Smooth muscle cell (in vitro differentiated cells): ENCODE measurements at regions not wholly inside any gene's neighbourhood (a gene's known extent, or its start where the extent isn't known, plus 50 kb on each side); places are given as distances from the start of the nearest gene placed in this dataset.

Experiments used
- DNase-seq: peaks from one replicate; lab custom pipeline; 2025; ENCODE audit not compliant: unreplicated experiment; lab: John Stamatoyannopoulos, UW
- H2AFZ ChIP-seq: fragments of 200-600 bp; sonication (generic); 2 replicates; pipeline ENCODE4 v1.6.0; 2016; ENCODE audit warnings: antibody characterized with exemption, low read depth, mild to moderate bottlenecking
- H3F3A ChIP-seq: fragments of 200-600 bp; sonication (generic); 2 replicates; pipeline ENCODE4 v1.6.0; 2017; ENCODE audit warnings: antibody characterized with exemption, low read depth
- H3K27ac ChIP-seq: fragments of 200-600 bp; sonication (generic); 2 replicates; pipeline ENCODE4 v1.5.1; 2016; ENCODE audit warnings: low read depth, mild to moderate bottlenecking
- H3K27me3 ChIP-seq: fragments of 200-600 bp; sonication (generic); 2 replicates; pipeline ENCODE4 v1.6.1; 2016; ENCODE audit warnings: low read depth, mild to moderate bottlenecking
- H3K36me3 ChIP-seq: fragments of 200-600 bp; sonication (generic); 2 replicates; pipeline ENCODE4 v1.5.1; 2016; ENCODE audit warnings: low read depth
- H3K4me1 ChIP-seq: fragments of 200-600 bp; sonication (generic); 2 replicates; pipeline ENCODE4 v1.5.1; 2016; ENCODE audit warnings: low read depth
- H3K4me2 ChIP-seq: fragments of 200-600 bp; sonication (generic); 2 replicates; pipeline ENCODE4 v1.6.0; 2016; ENCODE audit warnings: mild to moderate bottlenecking
- H3K4me3 ChIP-seq: fragments of 200-600 bp; sonication (generic); 2 replicates; pipeline ENCODE4 v1.5.1; 2016; ENCODE audit warnings: mild to moderate bottlenecking
- H3K79me2 ChIP-seq: fragments of 200-600 bp; sonication (generic); 2 replicates; pipeline ENCODE4 v1.6.0; 2016; ENCODE audit warnings: low read depth, mild to moderate bottlenecking
- H3K9ac ChIP-seq: fragments of 200-600 bp; sonication (generic); 2 replicates; pipeline ENCODE4 v1.6.0; 2016; ENCODE audit warnings: low read depth
- H3K9me3 ChIP-seq: fragments of 200-600 bp; sonication (generic); replicated peaks from 2 replicates; pipeline ENCODE4 v1.5.1; 2016; ENCODE audit warnings: low read depth
- H4K20me1 ChIP-seq: fragments of 200-600 bp; sonication (generic); 2 replicates; pipeline ENCODE4 v1.6.0; 2016; ENCODE audit warnings: low read depth
- WGBS: methylation state at CpG from one replicate; pipeline ENCODE4 v1.1.7; 2016; ENCODE audit warnings: low lambda C conversion rate; 5-methylcytosine and 5-hydroxymethylcytosine counted together
- TF ChIP-seq, protein P1 (sequence below): fragments of 200-600 bp; sonication (generic); IDR thresholded peaks from 2 replicates; pipeline ENCODE4 v1.5.1; 2017; ENCODE audit warnings: borderline replicate concordance, mild to moderate bottlenecking, antibody characterized with exemption; ENCODE audit not compliant: insufficient read depth, poor library complexity, severe bottlenecking

DNA sequence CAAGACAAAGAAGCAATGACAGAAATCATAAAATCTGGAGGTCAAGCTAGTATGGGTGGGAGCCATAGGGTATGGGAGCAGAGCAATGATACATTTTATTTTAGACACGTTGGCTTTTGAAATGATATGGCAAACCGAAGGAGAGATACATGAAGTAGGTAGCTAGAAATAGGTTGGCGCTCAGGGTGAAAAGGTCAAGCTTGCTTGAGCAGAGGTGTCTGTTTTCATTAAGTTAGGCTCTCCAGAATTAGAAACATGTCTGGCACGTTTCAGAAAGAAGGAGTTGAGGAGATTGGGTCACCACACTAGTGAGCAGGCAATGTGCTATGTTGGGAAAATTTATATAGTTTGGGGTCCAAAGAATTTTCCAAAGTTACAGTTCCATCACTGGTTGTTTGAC, 151.4 kb downstream of the AMY1C start:
- no peak overlapping the region for H2AFZ ChIP-seq
- no peak overlapping the region for H3K4me2 ChIP-seq
- H3K9ac ChIP-seq = no peak overlapping the region
- H3K27me3 ChIP-seq = no peaks in the 10 kb centered on the region
- TF ChIP-seq, protein P1, sequence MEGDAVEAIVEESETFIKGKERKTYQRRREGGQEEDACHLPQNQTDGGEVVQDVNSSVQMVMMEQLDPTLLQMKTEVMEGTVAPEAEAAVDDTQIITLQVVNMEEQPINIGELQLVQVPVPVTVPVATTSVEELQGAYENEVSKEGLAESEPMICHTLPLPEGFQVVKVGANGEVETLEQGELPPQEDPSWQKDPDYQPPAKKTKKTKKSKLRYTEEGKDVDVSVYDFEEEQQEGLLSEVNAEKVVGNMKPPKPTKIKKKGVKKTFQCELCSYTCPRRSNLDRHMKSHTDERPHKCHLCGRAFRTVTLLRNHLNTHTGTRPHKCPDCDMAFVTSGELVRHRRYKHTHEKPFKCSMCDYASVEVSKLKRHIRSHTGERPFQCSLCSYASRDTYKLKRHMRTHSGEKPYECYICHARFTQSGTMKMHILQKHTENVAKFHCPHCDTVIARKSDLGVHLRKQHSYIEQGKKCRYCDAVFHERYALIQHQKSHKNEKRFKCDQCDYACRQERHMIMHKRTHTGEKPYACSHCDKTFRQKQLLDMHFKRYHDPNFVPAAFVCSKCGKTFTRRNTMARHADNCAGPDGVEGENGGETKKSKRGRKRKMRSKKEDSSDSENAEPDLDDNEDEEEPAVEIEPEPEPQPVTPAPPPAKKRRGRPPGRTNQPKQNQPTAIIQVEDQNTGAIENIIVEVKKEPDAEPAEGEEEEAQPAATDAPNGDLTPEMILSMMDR = no peak
- no peaks in the 10 kb centered on the region for H4K20me1 ChIP-seq
- no peaks in the 10 kb centered on the region for H3K4me1 ChIP-seq
- DNase-seq = no peak
- no peaks in the 10 kb centered on the region for H3K9me3 ChIP-seq
- WGBS = 84% methylated on average over 4 of the region's 4 CpGs
- H3K27ac ChIP-seq = no peak overlapping the region
- no peaks in the 10 kb centered on the region for H3K79me2 ChIP-seq
- no peaks in the 10 kb centered on the region for H3F3A ChIP-seq
- no peaks in the 10 kb centered on the region for H3K36me3 ChIP-seq
- no peak overlapping the region for H3K4me3 ChIP-seq

DNA sequence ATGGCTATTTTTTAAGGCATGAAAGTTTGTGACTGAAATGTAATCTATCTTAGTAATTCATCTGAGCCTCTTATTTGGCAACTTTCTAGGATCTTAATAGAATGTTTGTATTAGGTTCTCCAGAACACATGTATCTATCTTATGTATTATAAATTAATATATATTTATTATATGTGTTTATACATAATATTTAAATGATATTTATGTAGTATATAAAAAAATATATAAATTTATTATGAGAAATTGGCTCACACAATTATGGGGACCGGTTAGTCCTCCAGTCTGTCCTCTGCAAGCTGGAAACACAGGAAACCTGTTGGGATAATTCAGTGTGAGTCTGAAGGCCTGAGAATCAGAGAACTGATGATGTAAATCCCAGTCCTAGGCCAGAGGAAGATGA, 155.7 kb downstream of the AMY1C start:
- no peaks in the 10 kb centered on the region for H3F3A ChIP-seq
- WGBS = 82% methylated on average over 1 of the region's 1 CpG

DNA sequence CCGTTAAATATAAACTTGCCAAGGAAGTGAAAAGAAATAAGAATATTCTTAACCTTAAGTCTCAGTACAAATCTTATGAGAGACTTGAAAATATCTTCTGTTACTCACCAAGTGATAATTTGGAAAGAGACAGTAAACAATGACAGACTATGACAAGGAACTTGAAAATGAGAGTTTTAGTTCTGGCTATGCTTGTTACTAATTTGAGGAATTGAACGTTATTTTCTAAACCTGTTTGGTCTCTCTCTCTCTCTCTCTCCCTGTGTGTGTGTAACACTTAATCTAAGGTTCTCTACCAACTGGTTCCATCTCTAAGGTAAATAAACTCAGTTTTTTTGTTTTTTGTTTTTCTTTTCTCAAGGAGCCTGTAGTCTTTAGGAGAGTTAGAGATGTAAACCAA, 161.8 kb downstream of the AMY1C start:
- 69% methylated on average over 2 of the region's 2 CpGs for WGBS
- H2AFZ ChIP-seq = no peak overlapping the region

More for the DNA sequence above, 155.7 kb downstream of the AMY1C start:
- no peak overlapping the region for H3K4me3 ChIP-seq
- no peaks in the 10 kb centered on the region for H3K36me3 ChIP-seq
- H2AFZ ChIP-seq = no peak overlapping the region
- no peak overlapping the region for H3K9ac ChIP-seq
- no peaks in the 10 kb centered on the region for H3K4me1 ChIP-seq
- no peaks in the 10 kb centered on the region for H3K27me3 ChIP-seq
- TF ChIP-seq, protein P1 = no peak
- H4K20me1 ChIP-seq = no peaks in the 10 kb centered on the region
- H3K9me3 ChIP-seq = no peaks in the 10 kb centered on the region
- no peak for DNase-seq
- no peak overlapping the region for H3K27ac ChIP-seq
- H3K4me2 ChIP-seq = no peak overlapping the region
- no peaks in the 10 kb centered on the region for H3K79me2 ChIP-seq

DNA sequence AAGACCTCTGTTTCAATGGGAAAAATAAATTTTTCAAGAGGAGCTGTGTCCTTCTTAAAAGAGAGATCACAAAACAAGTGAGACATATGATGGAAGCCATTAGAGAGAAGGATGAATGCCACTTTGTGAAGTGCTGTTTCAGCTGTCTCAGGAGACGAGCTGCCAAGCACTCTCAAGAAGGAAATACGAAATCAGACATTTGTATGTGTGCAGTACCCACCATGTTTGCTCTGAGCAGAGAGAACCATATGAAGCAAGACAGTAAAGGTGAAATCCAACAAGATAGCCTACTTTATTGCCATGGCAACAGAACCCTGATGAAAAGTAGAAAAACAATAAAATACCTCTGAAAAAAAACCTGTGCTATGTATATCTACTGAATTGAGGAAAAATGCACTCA, 168.1 kb downstream of the AMY1C start:
- no peaks in the 10 kb centered on the region for H3K36me3 ChIP-seq

More for the DNA sequence above, 161.8 kb downstream of the AMY1C start:
- DNase-seq = no peak
- H3K4me2 ChIP-seq = no peak overlapping the region
- no peaks in the 10 kb centered on the region for H3K79me2 ChIP-seq
- no peaks in the 10 kb centered on the region for H3K27me3 ChIP-seq
- H3K4me3 ChIP-seq = no peak overlapping the region
- no peaks in the 10 kb centered on the region for H3K9me3 ChIP-seq
- no peak overlapping the region for H3K9ac ChIP-seq
- no peaks in the 10 kb centered on the region for H4K20me1 ChIP-seq
- H3K36me3 ChIP-seq = no peaks in the 10 kb centered on the region
- no peaks in the 10 kb centered on the region for H3F3A ChIP-seq
- TF ChIP-seq, protein P1 = no peak
- no peak overlapping the region for H3K27ac ChIP-seq
- H3K4me1 ChIP-seq = no peaks in the 10 kb centered on the region

More for the DNA sequence above, 168.1 kb downstream of the AMY1C start:
- Histone ChIP-seq H3K9ac (no peak overlapping the region), H3F3A (no peaks in the 10 kb centered on the region), H3K27me3 (no peaks in the 10 kb centered on the region), H3K27ac (no peak overlapping the region), H4K20me1 (no peaks in the 10 kb centered on the region), H3K79me2 (no peaks in the 10 kb centered on the region), H2AFZ (no peak overlapping the region), H3K4me1 (no peaks in the 10 kb centered on the region), H3K9me3 (no peaks in the 10 kb centered on the region), H3K4me2 (no peak overlapping the region), H3K4me3 (no peak overlapping the region)
- TF ChIP-seq, protein P1 = no peak
- no peak for DNase-seq
- 64% methylated on average over 2 of the region's 2 CpGs for WGBS
